GM23338 (cell line): ENCODE measurements at regions not wholly inside any gene's neighbourhood (a gene's known extent, or its start where the extent isn't known, plus 50 kb on each side); places are given as distances from the start of the nearest gene placed in this dataset.

Experiments
- ATAC-seq: fragments of 200-7000 bp; cut with Tn5 transposase; 3 replicates; pipeline ENCODE4 v1.9.1; 2020
- DNase-seq: peaks from one replicate; pipeline ENCODE4 v3.0.0-alpha.2; 2015; ENCODE audit warnings: low spot score
- H2AFZ ChIP-seq: fragments of 200-600 bp; sonication (generic); 2 replicates; pipeline ENCODE4 v1.8.0; 2016; ENCODE audit warnings: antibody characterized with exemption, mild to moderate bottlenecking, moderate library complexity
- H3F3A ChIP-seq: fragments of 200-600 bp; sonication (generic); replicated peaks from 2 replicates; pipeline ENCODE4 v1.8.0; 2017; ENCODE audit warnings: antibody characterized with exemption, mixed run types, low read depth
- H3K27ac ChIP-seq: fragments of 200-600 bp; sonication (generic); 2 replicates; pipeline ENCODE4 v1.6.1; 2016; ENCODE audit warnings: low read depth
- H3K27me3 ChIP-seq: fragments of 200-600 bp; sonication (generic); 2 replicates; pipeline ENCODE4 v1.8.0; 2016; ENCODE audit warnings: mild to moderate bottlenecking, mixed run types, moderate library complexity; ENCODE audit not compliant: insufficient read depth
- H3K36me3 ChIP-seq: fragments of 200-600 bp; sonication (generic); 2 replicates; pipeline ENCODE4 v1.8.0; 2016; ENCODE audit warnings: mild to moderate bottlenecking; ENCODE audit not compliant: insufficient read depth
- H3K4me1 ChIP-seq: fragments of 200-600 bp; sonication (generic); 2 replicates; pipeline ENCODE4 v1.8.0; 2016; ENCODE audit warnings: mild to moderate bottlenecking, moderate library complexity; ENCODE audit not compliant: insufficient read depth
- H3K4me2 ChIP-seq: fragments of 200-600 bp; sonication (generic); 2 replicates; pipeline ENCODE4 v1.7.1; 2017; ENCODE audit warnings: mixed run types
- H3K4me3 ChIP-seq: fragments of 200-600 bp; sonication (generic); 2 replicates; pipeline ENCODE4 v1.6.1; 2016; ENCODE audit warnings: mixed run types
- H3K79me2 ChIP-seq: fragments of 200-600 bp; sonication (generic); replicated peaks from 2 replicates; pipeline ENCODE4 v1.8.0; 2017; ENCODE audit warnings: mild to moderate bottlenecking; ENCODE audit not compliant: insufficient read depth
- H3K9me2 ChIP-seq: fragments of 200-600 bp; sonication (generic); 2 replicates; pipeline ENCODE4 v1.8.0; 2017; ENCODE audit not compliant: insufficient read depth
- H4K20me1 ChIP-seq: fragments of 200-600 bp; sonication (generic); replicated peaks from 2 replicates; pipeline ENCODE4 v1.8.0; 2017; ENCODE audit warnings: mild to moderate bottlenecking; ENCODE audit not compliant: insufficient read depth
- H3K27ac Mint-ChIP-seq: 2 replicates; pipeline ENCODE4 v1.8.0; 2020; ENCODE audit warnings: inconsistent platforms, mild to moderate bottlenecking, moderate library complexity, mixed read lengths
- H3K27me3 Mint-ChIP-seq: 3 replicates; pipeline ENCODE4 v1.8.0; 2022; ENCODE audit warnings: low read depth, mild to moderate bottlenecking, moderate library complexity, mixed read lengths, inconsistent platforms; ENCODE audit not compliant: insufficient read depth, poor library complexity
- H3K36me3 Mint-ChIP-seq: 3 replicates; pipeline ENCODE4 v1.8.0; 2021; ENCODE audit warnings: low read depth, mild to moderate bottlenecking, inconsistent platforms, moderate library complexity, mixed read lengths
- H3K4me1 Mint-ChIP-seq: 3 replicates; pipeline ENCODE4 v1.8.0; 2020; ENCODE audit warnings: mild to moderate bottlenecking, inconsistent platforms, mixed read lengths
- H3K4me3 Mint-ChIP-seq: 3 replicates; pipeline ENCODE4 v1.8.0; 2021; ENCODE audit warnings: moderate library complexity, mild to moderate bottlenecking, inconsistent platforms, mixed read lengths
- H3K9me3 Mint-ChIP-seq: 3 replicates; pipeline ENCODE4 v1.8.0; 2020; ENCODE audit warnings: moderate library complexity, mild to moderate bottlenecking, inconsistent platforms, mixed read lengths
- CREB1 ChIP-seq: fragments of 250-450 bp; sonication (Bioruptor Pico); IDR thresholded peaks from 2 replicates; pipeline ENCODE4 v1.5.0; 2020; ENCODE audit warnings: low read depth, mild to moderate bottlenecking, moderate library complexity
- ETS1 ChIP-seq: IDR thresholded peaks from 2 replicates; pipeline ENCODE4 v1.6.1; 2016; ENCODE audit warnings: antibody characterized with exemption
- EZH2 ChIP-seq: fragments of 200-600 bp; sonication (generic); IDR thresholded peaks from one replicate; pipeline ENCODE4 v1.8.0; 2017; ENCODE audit warnings: antibody characterized with exemption, mild to moderate bottlenecking, low read depth; ENCODE audit not compliant: unreplicated experiment
- EZH2phosphoT487 ChIP-seq: fragments of 200-600 bp; sonication (generic); IDR thresholded peaks from one replicate; pipeline ENCODE4 v1.8.1; 2018; ENCODE audit warnings: antibody characterized with exemption; ENCODE audit not compliant: unreplicated experiment
- JUNB ChIP-seq: IDR thresholded peaks from one replicate; pipeline ENCODE4 v1.6.1; 2016; ENCODE audit warnings: antibody characterized with exemption; ENCODE audit not compliant: unreplicated experiment
- POLR2AphosphoS5 ChIP-seq: IDR thresholded peaks from 2 replicates; pipeline ENCODE4 v1.6.1; 2016; ENCODE audit warnings: antibody characterized with exemption, low read depth
- REST ChIP-seq: IDR thresholded peaks from one replicate; pipeline ENCODE4 v1.6.1; 2018; ENCODE audit warnings: antibody characterized with exemption; ENCODE audit not compliant: unreplicated experiment
- STAT1 ChIP-seq: IDR thresholded peaks from one replicate; pipeline ENCODE4 v1.6.1; 2016; ENCODE audit warnings: antibody characterized with exemption; ENCODE audit not compliant: unreplicated experiment
- ZNF114 ChIP-seq: fragments of 250-450 bp; sonication (Bioruptor Pico); IDR thresholded peaks from 2 replicates; pipeline ENCODE4 v1.5.0; 2020; ENCODE audit warnings: mild to moderate bottlenecking, moderate library complexity
- ZNF331 ChIP-seq: fragments of 250-450 bp; sonication (Bioruptor Pico); IDR thresholded peaks from 2 replicates; pipeline ENCODE4 v1.5.0; 2020; ENCODE audit warnings: low read depth, mild to moderate bottlenecking, moderate library complexity
- ZNF462 ChIP-seq: fragments of 250-450 bp; sonication (Bioruptor Pico); IDR thresholded peaks from 2 replicates; pipeline ENCODE4 v1.5.0; 2020; ENCODE audit warnings: mild to moderate bottlenecking, moderate library complexity

GRCh38 chr4:184887947-184888346 lies 62.2 kb upstream of the ACSL1 start:
- Histone ChIP-seq H3K4me2 (no peak overlapping the region), H3K27me3 (no peaks in the 10 kb centered on the region), H3K4me3 (no peak overlapping the region), H3K27ac (no peak overlapping the region), H3K9me2 (no peaks in the 10 kb centered on the region), H3F3A (no peaks in the 10 kb centered on the region), H3K4me1 (no peaks in the 10 kb centered on the region), H2AFZ (no peak overlapping the region), H4K20me1 (no peaks in the 10 kb centered on the region), H3K79me2 (no peaks in the 10 kb centered on the region), H3K36me3 (no peaks in the 10 kb centered on the region)
- Mint-ChIP-seq H3K27me3 (peaks cover 4% of the 10 kb centered on the region), H3K27ac (no peak overlapping the region), H3K4me3 (no peak overlapping the region), H3K36me3 (no peaks in the 10 kb centered on the region), H3K9me3 (no peaks in the 10 kb centered on the region), H3K4me1 (no peaks in the 10 kb centered on the region)
- no peak for DNase-seq
- ATAC-seq: no peak
- TF ChIP-seq ZNF331 (CRISPR knock-in tag): no peak
- no peak for TF ChIP-seq JUNB
- no peak for TF ChIP-seq ZNF462 (CRISPR knock-in tag)
- TF ChIP-seq EZH2: no peak
- no peak for TF ChIP-seq EZH2phosphoT487

GRCh38 chr4:184889666-184890335 lies 64.0 kb upstream of the ACSL1 start:
- peaks cover 4% of the 10 kb centered on the region for H3K27me3 Mint-ChIP-seq
- H3K27ac Mint-ChIP-seq: no peak overlapping the region
- no peak overlapping the region for H3K27ac ChIP-seq
- no peaks in the 10 kb centered on the region for H3K27me3 ChIP-seq
- H3K4me2 ChIP-seq: no peak overlapping the region
- no peaks in the 10 kb centered on the region for H3K4me1 ChIP-seq
- H4K20me1 ChIP-seq: no peaks in the 10 kb centered on the region
- no peak overlapping the region for H2AFZ ChIP-seq
- H3K36me3 Mint-ChIP-seq: no peaks in the 10 kb centered on the region
- H3K4me3 ChIP-seq: no peak overlapping the region
- no peaks in the 10 kb centered on the region for H3K9me3 Mint-ChIP-seq
- H3K4me1 Mint-ChIP-seq: no peaks in the 10 kb centered on the region
- H3K4me3 Mint-ChIP-seq: no peak overlapping the region
- ATAC-seq (no peak), DNase-seq (no peak)
- no peaks in the 10 kb centered on the region for H3K36me3 ChIP-seq
- no peaks in the 10 kb centered on the region for H3F3A ChIP-seq
- H3K9me2 ChIP-seq: no peaks in the 10 kb centered on the region
- no peaks in the 10 kb centered on the region for H3K79me2 ChIP-seq
- TF ChIP-seq ZNF114 (CRISPR knock-in tag): no peak
- TF ChIP-seq EZH2phosphoT487: no peak
- no peak for TF ChIP-seq REST
- no peak for TF ChIP-seq CREB1
- no peak for TF ChIP-seq EZH2
- TF ChIP-seq STAT1: no peak
- no peak for TF ChIP-seq ETS1
- TF ChIP-seq POLR2AphosphoS5: no peak
- no peak for TF ChIP-seq ZNF331 (CRISPR knock-in tag)
- TF ChIP-seq JUNB: no peak
